PC-9 (cell line): ENCODE measurements at regions not wholly inside any gene's neighbourhood (a gene's known extent, or its start where the extent isn't known, plus 50 kb on each side); places are given as distances from the start of the nearest gene placed in this dataset.
A peak's percentile ranks its signal among the peaks of the same experiment; 100 is the strongest.

Source experiments
- BruUV-seq: library from RNA; stranded (reverse); fragments of 400-500 nt; replicated peaks from 2 replicates; lab custom pipeline; 2021; lab: Mats Ljungman, UMichigan
- CTCF ChIA-PET: fragments of 300-600 bp; sonication (Branson Sonifier 250); formaldehyde crosslinking; loops from one replicate; lab custom pipeline; 2022; ENCODE audit warnings: antibody characterized with exemption; lab: Charles Lee
- POLR2A ChIA-PET: fragments of 300-600 bp; sonication (Branson Sonifier 250); formaldehyde crosslinking; loops from one replicate; lab custom pipeline; 2022; ENCODE audit warnings: antibody characterized with exemption; ENCODE audit not compliant: unreplicated experiment; lab: Charles Lee
- DNase-seq, 2 experiments: peaks; one replicate each; pipeline versions ENCODE4 v3.0.0 to v3.0.0-alpha.2; 2015 to 2022; ENCODE audit warnings: mixed read lengths in 1 of 2
- H2AFZ ChIP-seq: fragments of 200-600 bp; sonication (generic); 2 replicates; pipeline ENCODE4 v1.8.1; 2017; ENCODE audit warnings: antibody characterized with exemption
- H3F3A ChIP-seq: fragments of 200-600 bp; sonication (generic); 2 replicates; pipeline ENCODE4 v1.8.1; 2017; ENCODE audit warnings: antibody characterized with exemption, mild to moderate bottlenecking, low read depth; ENCODE audit not compliant: insufficient read depth
- H3K27ac ChIP-seq: fragments of 200-600 bp; sonication (generic); 2 replicates; pipeline ENCODE4 v1.6.1; 2016; ENCODE audit warnings: mixed run types
- H3K27me3 ChIP-seq: fragments of 200-600 bp; sonication (generic); 2 replicates; pipeline ENCODE4 v1.6.1; 2016; ENCODE audit warnings: low read depth, mixed run types; ENCODE audit not compliant: insufficient read depth
- H3K36me3 ChIP-seq: fragments of 200-600 bp; sonication (generic); 2 replicates; pipeline ENCODE4 v1.6.1; 2016; ENCODE audit warnings: low read depth, mixed run types
- H3K4me1 ChIP-seq: fragments of 200-600 bp; sonication (generic); replicated peaks from 2 replicates; pipeline ENCODE4 v1.6.1; 2016; ENCODE audit warnings: mixed run types; ENCODE audit not compliant: insufficient read depth
- H3K4me2 ChIP-seq: fragments of 200-600 bp; sonication (generic); 2 replicates; pipeline ENCODE4 v1.6.1; 2017; ENCODE audit warnings: mixed run types
- H3K4me3 ChIP-seq: fragments of 200-600 bp; sonication (generic); 2 replicates; pipeline ENCODE4 v1.6.1; 2016; ENCODE audit warnings: mixed run types
- H3K79me2 ChIP-seq: fragments of 200-600 bp; sonication (generic); 2 replicates; pipeline ENCODE4 v1.6.1; 2017; ENCODE audit warnings: low read depth, mixed run types
- H3K9me2 ChIP-seq: fragments of 200-600 bp; sonication (generic); 2 replicates; pipeline ENCODE4 v1.8.1; 2017; ENCODE audit warnings: mild to moderate bottlenecking; ENCODE audit not compliant: insufficient read depth
- H3K9me3 ChIP-seq: fragments of 200-600 bp; sonication (generic); 2 replicates; pipeline ENCODE4 v1.8.1; 2016; ENCODE audit warnings: low read depth; ENCODE audit not compliant: insufficient read depth
- H4K20me1 ChIP-seq: fragments of 200-600 bp; sonication (generic); 2 replicates; pipeline ENCODE4 v1.8.1; 2017; ENCODE audit not compliant: insufficient read depth
- EZH2 ChIP-seq: fragments of 200-600 bp; sonication (generic); IDR thresholded peaks from 2 replicates; pipeline ENCODE4 v1.8.0; 2017; ENCODE audit warnings: antibody characterized with exemption, low read depth
- intact Hi-C: fragments of 100-400 bp; cut with micrococcal nuclease; formaldehyde crosslinking; loops from one replicate; pipeline ENCODE4 v1.10.0; 2022; ENCODE audit not compliant: unreplicated experiment
- TF ChIP-seq, protein P1 (sequence below): fragments of 200-600 bp; sonication (generic); conservative IDR thresholded peaks from 2 replicates; pipeline ENCODE4 v1.6.1; 2017; ENCODE audit warnings: mixed run types, antibody characterized with exemption, mild to moderate bottlenecking, moderate library complexity

DNA sequence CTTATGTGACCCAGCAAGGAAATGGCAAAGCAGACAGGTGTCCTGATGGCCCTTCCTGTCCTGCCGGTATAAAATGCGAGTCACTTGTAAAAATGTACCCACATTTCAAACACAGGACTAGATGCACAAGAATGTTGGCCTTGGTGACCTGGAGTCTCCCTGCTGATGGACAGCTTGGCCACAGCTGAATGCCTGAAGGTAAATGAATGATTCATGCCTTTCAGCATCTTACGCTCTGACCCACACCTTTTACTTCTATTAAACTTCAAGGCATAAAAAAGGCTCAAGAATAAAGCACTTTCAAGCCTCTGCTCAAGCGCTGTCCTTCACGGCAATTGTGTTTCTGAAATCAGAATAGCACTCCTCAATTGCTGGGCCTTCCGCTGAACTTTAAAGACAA, 228.0 kb upstream of the SLCO3A1 start:
- CTCF ChIA-PET = no interaction called here
- peak; percentile 60 to 94 for DNase-seq
- H3K9me3 ChIP-seq = no peaks in the 10 kb centered on the region
- no peaks in the 10 kb centered on the region for H3K27me3 ChIP-seq
- H3K4me3 ChIP-seq = peak overlapping the region; percentile 12; the same call in 1 of the 2 replicates
- peak overlapping the region; percentile 43 for H3K27ac ChIP-seq
- H3K4me1 ChIP-seq = peaks cover 36% of the 10 kb centered on the region
- H3F3A ChIP-seq = peaks cover 15% of the 10 kb centered on the region
- intact Hi-C loops = loop anchor here (1.0 kb wide), 1 partner anchor 169 kb away; no protein-coding TSS in a partner anchor
- BruUV-seq = no TSS peak
- 0 out of 2 replicates have a peak overlapping the region, but pooled peaks have one; percentile 14 for H2AFZ ChIP-seq
- H3K9me2 ChIP-seq = no peaks in the 10 kb centered on the region
- no peaks in the 10 kb centered on the region for H4K20me1 ChIP-seq
- no peak for TF ChIP-seq EZH2
- TF ChIP-seq, protein P1, sequence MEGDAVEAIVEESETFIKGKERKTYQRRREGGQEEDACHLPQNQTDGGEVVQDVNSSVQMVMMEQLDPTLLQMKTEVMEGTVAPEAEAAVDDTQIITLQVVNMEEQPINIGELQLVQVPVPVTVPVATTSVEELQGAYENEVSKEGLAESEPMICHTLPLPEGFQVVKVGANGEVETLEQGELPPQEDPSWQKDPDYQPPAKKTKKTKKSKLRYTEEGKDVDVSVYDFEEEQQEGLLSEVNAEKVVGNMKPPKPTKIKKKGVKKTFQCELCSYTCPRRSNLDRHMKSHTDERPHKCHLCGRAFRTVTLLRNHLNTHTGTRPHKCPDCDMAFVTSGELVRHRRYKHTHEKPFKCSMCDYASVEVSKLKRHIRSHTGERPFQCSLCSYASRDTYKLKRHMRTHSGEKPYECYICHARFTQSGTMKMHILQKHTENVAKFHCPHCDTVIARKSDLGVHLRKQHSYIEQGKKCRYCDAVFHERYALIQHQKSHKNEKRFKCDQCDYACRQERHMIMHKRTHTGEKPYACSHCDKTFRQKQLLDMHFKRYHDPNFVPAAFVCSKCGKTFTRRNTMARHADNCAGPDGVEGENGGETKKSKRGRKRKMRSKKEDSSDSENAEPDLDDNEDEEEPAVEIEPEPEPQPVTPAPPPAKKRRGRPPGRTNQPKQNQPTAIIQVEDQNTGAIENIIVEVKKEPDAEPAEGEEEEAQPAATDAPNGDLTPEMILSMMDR = no peak
- peak overlapping the region; percentile 60 for H3K4me2 ChIP-seq
- no peaks in the 10 kb centered on the region for H3K36me3 ChIP-seq
- no peaks in the 10 kb centered on the region for H3K79me2 ChIP-seq
- POLR2A ChIA-PET = no interaction called here

DNA sequence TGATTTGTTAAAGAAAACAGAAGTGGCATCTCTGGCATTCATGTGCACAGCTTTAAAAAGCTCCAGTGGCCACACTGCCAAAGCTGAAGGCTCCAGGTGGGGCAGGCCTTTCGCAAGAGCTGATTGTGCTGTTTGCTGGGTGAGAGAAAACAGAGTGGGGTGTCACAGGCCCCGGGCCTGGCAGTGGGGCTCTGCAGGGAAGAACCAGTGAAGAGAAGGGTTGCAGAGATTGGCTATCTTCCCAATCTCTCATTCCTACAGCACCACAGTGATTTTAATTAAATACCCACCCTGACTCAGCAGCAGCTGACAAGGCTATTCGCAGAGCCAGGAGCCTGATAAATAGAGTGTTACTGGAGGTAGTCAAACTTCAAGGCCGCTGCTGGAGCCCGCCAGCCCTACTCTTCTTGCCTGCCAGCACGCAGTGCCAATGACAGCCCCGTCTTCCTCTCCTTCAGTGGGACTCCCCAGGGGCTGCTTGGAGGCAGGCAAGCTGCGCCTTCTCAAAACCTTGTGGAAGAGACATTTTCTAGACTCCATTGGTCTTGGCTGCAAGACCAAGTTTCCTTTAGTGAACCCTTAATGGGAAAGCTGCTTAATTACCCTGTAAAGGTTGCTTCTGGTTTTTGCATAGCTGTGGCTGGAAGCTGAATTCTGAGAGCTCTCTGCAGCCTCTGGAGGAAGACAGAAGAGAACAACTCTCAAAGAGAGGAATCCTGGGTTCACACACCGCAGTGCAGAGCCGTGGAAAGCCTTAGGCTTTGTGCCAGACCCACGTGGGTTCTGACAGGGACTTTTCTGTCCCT, 225.8 kb upstream of the SLCO3A1 start:
- Histone ChIP-seq H3K36me3 (no peaks in the 10 kb centered on the region), H3K27ac (no peak overlapping the region), H4K20me1 (no peaks in the 10 kb centered on the region), H3K4me2 (no peak overlapping the region), H3F3A (peaks cover 15% of the 10 kb centered on the region), H3K4me1 (peaks cover 36% of the 10 kb centered on the region), H3K27me3 (no peaks in the 10 kb centered on the region), H3K79me2 (no peaks in the 10 kb centered on the region), H3K4me3 (no peak overlapping the region), H3K9me3 (no peaks in the 10 kb centered on the region), H3K9me2 (no peaks in the 10 kb centered on the region), H2AFZ (no peak overlapping the region)
- no peak for TF ChIP-seq EZH2
- TF ChIP-seq, protein P1 = no peak
- POLR2A ChIA-PET = interaction anchor here (0.8 kb wide), 1 partner anchor 91 kb away, joined by 6 read pairs; no protein-coding TSS in a partner anchor
- CTCF ChIA-PET = no interaction called here
- intact Hi-C loops = no loop called here
- peak; percentile 14 to 46 for DNase-seq
- BruUV-seq = no TSS peak

DNA sequence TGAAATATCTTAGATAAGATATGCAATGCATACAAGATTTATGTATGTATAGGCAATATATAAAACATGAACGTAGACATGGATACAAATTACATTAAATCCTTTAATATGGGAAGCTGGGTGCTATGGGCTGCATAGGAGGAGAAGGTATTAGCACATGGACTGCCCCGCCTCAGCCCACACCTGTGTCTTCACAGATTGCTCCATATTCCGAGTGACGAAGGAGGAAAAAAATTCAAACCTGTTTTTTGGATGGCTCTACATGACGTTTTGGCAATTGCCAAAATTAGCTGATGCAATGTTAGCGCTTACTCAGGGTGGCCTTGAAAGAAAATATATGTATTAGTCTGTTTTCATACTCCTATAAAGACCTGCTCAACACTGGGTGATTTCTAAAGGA, 223.4 kb upstream of the SLCO3A1 start:
- H4K20me1 ChIP-seq = no peaks in the 10 kb centered on the region
- H3K4me3 ChIP-seq = no peak overlapping the region
- CTCF ChIA-PET = interaction anchor here (0.7 kb wide), 1 partner anchor 76 kb away, joined by 20 read pairs; no protein-coding TSS in a partner anchor
- no peak overlapping the region for H2AFZ ChIP-seq
- H3K4me2 ChIP-seq = no peak overlapping the region
- H3K9me2 ChIP-seq = no peaks in the 10 kb centered on the region
- POLR2A ChIA-PET = no interaction called here
- H3K36me3 ChIP-seq = no peaks in the 10 kb centered on the region
- TF ChIP-seq, protein P1 = no peak
- no peak for TF ChIP-seq EZH2
- no peaks in the 10 kb centered on the region for H3K27me3 ChIP-seq
- H3K79me2 ChIP-seq = no peaks in the 10 kb centered on the region
- peaks cover 11% of the 10 kb centered on the region for H3F3A ChIP-seq
- H3K9me3 ChIP-seq = no peaks in the 10 kb centered on the region
- H3K27ac ChIP-seq = no peak overlapping the region
- no TSS peak for BruUV-seq
- peaks cover 28% of the 10 kb centered on the region for H3K4me1 ChIP-seq
- no peak for DNase-seq
- intact Hi-C loops = no loop called here
